NCI-H524 treated with DMSO at 0.1 percent for 48 hours (cell line): ENCODE measurements at regions not wholly inside any gene's neighbourhood (a gene's known extent, or its start where the extent isn't known, plus 50 kb on each side); places are given as distances from the start of the nearest gene placed in this dataset.
"Not testable (repeated sequence)": the region's sequence is repeated elsewhere in the genome, so short reads cannot be mapped to it uniquely, and the experiment has no call there.

ENCODE experiments used
- DNase-seq: peaks from one replicate; lab custom pipeline; 2025; lab: John Stamatoyannopoulos, UW

- no peak for DNase-seq
These were observed 332.4 kb upstream of the MYT1L start for GRCh38 chr2:2663401-2664036.

- no peak for DNase-seq
These were observed 331.8 kb upstream of the MYT1L start for GRCh38 chr2:2662847-2663356.

- no peak for DNase-seq
These were observed 331.2 kb upstream of the MYT1L start for GRCh38 chr2:2662037-2662846.

GRCh38 chr2:2660789-2661355, 329.8 kb upstream of the MYT1L start:
- DNase-seq = no peak

GRCh38 chr2:2657121-2657962, 326.3 kb upstream of the MYT1L start:
- DNase-seq = no peak

GRCh38 chr2:2656115-2657011, 325.3 kb upstream of the MYT1L start:
- no peak for DNase-seq

GRCh38 chr2:2655453-2656114, 324.5 kb upstream of the MYT1L start:
- peak; percentile 44 for DNase-seq

- peak; percentile 25 for DNase-seq
These were observed 322.2 kb upstream of the MYT1L start for GRCh38 chr2:2653231-2653630.

GRCh38 chr2:2650608-2651375, 319.7 kb upstream of the MYT1L start:
- no peak for DNase-seq

GRCh38 chr2:2649109-2650072, 318.3 kb upstream of the MYT1L start:
- DNase-seq = no peak

GRCh38 chr2:2648094-2648493, 317.0 kb upstream of the MYT1L start:
- no peak for DNase-seq

GRCh38 chr2:2647141-2647541, 316.1 kb upstream of the MYT1L start:
- no peak for DNase-seq

- no peak for DNase-seq
These were observed 315.5 kb upstream of the MYT1L start for GRCh38 chr2:2646433-2647051.

- no peak for DNase-seq
These were observed 314.2 kb upstream of the MYT1L start for GRCh38 chr2:2645162-2645855.

GRCh38 chr2:2644751-2645150, 313.7 kb upstream of the MYT1L start:
- not testable (repeated sequence) for DNase-seq

- DNase-seq = no peak
These were observed 313.0 kb upstream of the MYT1L start for GRCh38 chr2:2644040-2644439.
